PFSK-1 (cell line): ENCODE measurements at regions not wholly inside any gene's neighbourhood (a gene's known extent, or its start where the extent isn't known, plus 50 kb on each side); places are given as distances from the start of the nearest gene placed in this dataset.

Source experiments
- FOXP2 ChIP-seq: optimal IDR thresholded peaks from 2 replicates; pipeline ENCODE3; 2011; ENCODE audit warnings: borderline replicate concordance, control low read depth, inconsistent platforms; ENCODE audit not compliant: insufficient read depth; ENCODE audit errors: extremely low read length, extremely low read depth
- POLR2AphosphoS5 ChIP-seq: IDR thresholded peaks from 2 replicates; pipeline ENCODE4 v1.6.1; 2012; ENCODE audit warnings: low read depth, mild to moderate bottlenecking, control low read depth, low read length, moderate library complexity
- REST ChIP-seq, 2 experiments: IDR thresholded peaks; 2 replicates each; pipeline versions ENCODE4 v1.6.1 to v1.8.0; 2011 to 2012; ENCODE audit warnings: low read depth in 2 of 2, low read length in 2 of 2, control low read depth in 1 of 2, inconsistent platforms in 1 of 2, mild to moderate bottlenecking in 1 of 2, moderate library complexity in 1 of 2; ENCODE audit not compliant: insufficient read depth in 1 of 2
- SIN3A ChIP-seq: IDR thresholded peaks from 2 replicates; pipeline ENCODE4 v1.6.1; 2012; ENCODE audit warnings: mild to moderate bottlenecking, low read length, moderate library complexity, borderline replicate concordance; ENCODE audit not compliant: insufficient read depth
- TAF1 ChIP-seq: IDR thresholded peaks from 2 replicates; pipeline ENCODE4 v1.6.1; 2012; ENCODE audit warnings: low read length, control low read depth, borderline replicate concordance; ENCODE audit not compliant: insufficient read depth

DNA sequence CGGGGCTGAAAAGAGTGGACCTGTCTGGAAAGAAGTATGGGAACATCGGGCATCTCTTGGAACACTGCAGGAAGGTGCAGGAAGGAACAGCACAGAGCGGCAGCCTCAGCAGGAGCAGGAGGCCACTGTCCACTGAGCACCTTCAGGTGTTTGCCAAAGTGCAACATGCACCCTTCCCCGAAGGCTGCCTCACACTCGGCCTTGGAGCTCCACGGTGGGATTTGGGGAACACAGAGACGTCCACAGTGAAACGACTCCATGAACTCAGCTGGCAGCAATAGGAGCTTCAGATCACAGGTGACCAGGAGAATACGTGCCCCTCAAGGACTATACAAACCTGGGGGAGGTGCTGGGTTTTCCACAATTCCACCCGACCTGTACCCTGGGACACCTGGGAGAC is 140.3 kb upstream of the RET start:
- TF ChIP-seq SIN3A (no peak), FOXP2 (no peak), POLR2AphosphoS5 (no peak), REST (IDR thresholded peaks at IDR 0.05; ENCODE audit: insufficient read depth in 1 of 2, low read depth in 2 of 2, low read length in 2 of 2) (no peak), TAF1 (no peak)

DNA sequence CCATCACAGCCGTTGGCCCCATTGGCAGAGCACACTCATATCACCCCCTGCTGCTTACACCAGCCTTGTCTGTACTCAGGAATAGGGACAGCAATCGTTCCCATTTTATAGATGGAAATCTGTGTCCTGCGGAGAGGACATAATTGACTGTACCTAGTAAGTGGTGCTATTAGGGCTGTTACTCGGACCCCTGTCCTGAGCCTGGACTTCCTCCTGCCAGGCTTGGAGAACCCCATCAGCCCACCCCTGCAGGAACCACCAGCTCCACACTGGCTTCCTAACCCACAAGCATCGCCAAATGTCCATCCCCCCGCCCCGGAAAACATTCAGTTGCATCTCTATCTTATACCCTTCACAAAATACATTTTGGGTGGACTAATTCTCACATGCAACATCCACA is 139.8 kb upstream of the RET start:
- TF ChIP-seq REST (IDR thresholded peaks at IDR 0.05; ENCODE audit: insufficient read depth in 1 of 2, low read depth in 2 of 2, low read length in 2 of 2) (no peak), POLR2AphosphoS5 (no peak), TAF1 (no peak), FOXP2 (no peak), SIN3A (no peak)

DNA sequence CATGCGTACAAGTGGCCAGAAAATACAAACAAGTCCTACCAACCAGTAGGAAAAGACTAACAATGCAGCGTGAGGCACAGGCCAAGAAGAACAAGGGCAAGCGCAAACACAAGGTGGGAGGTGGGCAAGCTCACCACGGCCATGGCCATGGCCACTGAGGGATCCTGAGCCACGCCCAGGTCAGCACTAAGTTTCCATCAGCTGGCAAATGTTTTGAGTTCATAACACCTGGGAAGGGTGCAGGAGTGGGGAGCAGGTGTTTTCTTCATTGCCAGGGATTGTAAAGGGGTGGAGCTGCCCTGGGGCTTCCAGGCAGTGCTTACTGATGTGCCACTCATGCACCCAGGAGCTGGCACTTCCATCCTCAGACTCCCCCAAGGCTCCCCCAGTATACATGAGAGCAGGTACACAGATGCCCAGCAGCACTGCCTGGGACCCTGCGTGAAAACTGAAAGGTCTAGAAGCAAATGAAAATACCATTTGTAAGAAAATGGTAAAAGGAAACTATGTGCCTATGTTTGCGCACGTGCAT is 139.2 kb upstream of the RET start:
- no peak for TF ChIP-seq REST (IDR thresholded peaks at IDR 0.05; ENCODE audit: insufficient read depth in 1 of 2, low read depth in 2 of 2, low read length in 2 of 2)

DNA sequence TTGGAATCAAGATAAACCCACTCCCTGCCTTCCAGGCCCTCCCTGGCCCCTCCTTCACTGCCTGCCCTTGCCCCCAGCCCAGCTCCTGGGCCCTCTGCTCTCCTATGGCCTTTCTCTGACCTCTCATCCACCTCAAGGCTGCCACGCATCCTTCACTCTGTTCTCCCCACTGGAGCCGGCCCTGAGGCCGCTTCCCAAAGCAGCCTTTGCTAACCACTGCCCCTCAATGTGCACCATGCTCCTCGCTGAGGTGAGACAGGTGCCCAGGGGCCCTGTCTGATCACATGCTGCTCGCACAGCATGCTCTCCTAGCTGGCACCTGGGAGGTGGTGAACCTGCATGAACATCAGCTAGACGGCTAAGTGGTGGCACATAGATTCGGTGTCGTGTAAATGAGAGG is 138.5 kb upstream of the RET start:
- no peak for TF ChIP-seq REST (IDR thresholded peaks at IDR 0.05; ENCODE audit: insufficient read depth in 1 of 2, low read depth in 2 of 2, low read length in 2 of 2)
- TF ChIP-seq SIN3A = no peak
- no peak for TF ChIP-seq FOXP2
- no peak for TF ChIP-seq POLR2AphosphoS5
- TF ChIP-seq TAF1 = no peak

- TF ChIP-seq SIN3A (no peak), REST (IDR thresholded peaks at IDR 0.05; ENCODE audit: insufficient read depth in 1 of 2, low read depth in 2 of 2, low read length in 2 of 2) (no peak), TAF1 (no peak), POLR2AphosphoS5 (no peak), FOXP2 (no peak)
These were observed 137.6 kb upstream of the RET start for GRCh38 chr10:42939237-42939636.
